ENCODE measurements at regions not wholly inside any gene's neighbourhood (a gene's known extent, or its start where the extent isn't known, plus 50 kb on each side); places are given as distances from the start of the nearest gene placed in this dataset.

- no peaks in the 10 kb centered on the region for H3K36me3 ChIP-seq (ENCODE audit: control insufficient read depth in 4 of 4, insufficient read depth in 3 of 4, low read depth in 1 of 4, low read length in 3 of 4)
- H3K9me3 ChIP-seq (ENCODE audit: control insufficient read depth in 4 of 4, low read length in 3 of 4): no peaks in the 10 kb centered on the region
- WGBS: 82% methylated on average over 1 of the region's 1 CpG
- H3K4me1 ChIP-seq (ENCODE audit: control insufficient read depth in 4 of 4, insufficient read depth in 4 of 4, low read length in 3 of 4): no peaks in the 10 kb centered on the region
- TF ChIP-seq NR2F2 (IDR thresholded peaks at IDR 0.05) (no peak), FOXA1 (IDR thresholded peaks at IDR 0.05) (no peak), HNF4A (conservative IDR thresholded peaks at IDR 0.05) (no peak), FOXA2 (IDR thresholded peaks at IDR 0.05) (no peak), TAF1 (conservative IDR thresholded peaks at IDR 0.05) (no peak), RAD21 (IDR thresholded peaks at IDR 0.05) (no peak)
- TF ChIP-seq, protein P1, sequence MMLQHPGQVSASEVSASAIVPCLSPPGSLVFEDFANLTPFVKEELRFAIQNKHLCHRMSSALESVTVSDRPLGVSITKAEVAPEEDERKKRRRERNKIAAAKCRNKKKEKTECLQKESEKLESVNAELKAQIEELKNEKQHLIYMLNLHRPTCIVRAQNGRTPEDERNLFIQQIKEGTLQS (IDR thresholded peaks at IDR 0.05): no peak
- no peak overlapping the region for H3K9ac ChIP-seq (ENCODE audit: low read depth in 1 of 2, low read length in 2 of 2)
- no peak overlapping the region for H3K27ac ChIP-seq (ENCODE audit: low read depth in 1 of 2, low read length in 2 of 2)
- no peak overlapping the region for H3K4me3 ChIP-seq (ENCODE audit: low read depth in 1 of 3, low read length in 3 of 3)
- no peak for DNase-seq (ENCODE audit: low spot score)
- peaks cover 0 to 8% (median 1%) of the 10 kb centered on the region in 4 donors for H3K27me3 ChIP-seq (ENCODE audit: control insufficient read depth in 4 of 4, insufficient read depth in 4 of 4, low read length in 3 of 4)
These were observed 104.8 kb upstream of the GJB5 start for GRCh38 chr1:34650090-34650489.

DNA sequence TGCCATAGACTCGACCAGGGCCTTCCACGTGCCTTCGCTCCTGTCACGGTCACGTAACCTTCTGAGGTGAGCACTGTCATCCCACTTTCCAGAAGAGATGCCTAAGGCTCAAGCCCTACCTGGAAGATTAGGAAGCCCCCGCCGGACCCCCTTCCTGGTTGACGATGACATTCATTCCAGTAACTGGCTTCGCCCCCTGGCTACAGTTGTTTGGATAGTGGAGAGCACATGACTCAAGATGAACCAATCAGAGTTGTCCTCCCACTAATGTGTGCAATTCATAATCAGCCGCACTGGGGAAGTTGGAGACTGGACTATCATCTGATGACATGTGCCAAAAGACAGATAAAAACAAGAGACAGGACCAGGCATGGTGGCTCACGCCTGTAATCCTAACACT, 104.0 kb upstream of the GJB5 start:
- Histone ChIP-seq H3K9me3 (ENCODE audit: control insufficient read depth in 4 of 4, low read length in 3 of 4) (no peaks in the 10 kb centered on the region), H3K27ac (ENCODE audit: low read depth in 1 of 2, low read length in 2 of 2) (no peak overlapping the region), H3K9ac (ENCODE audit: low read depth in 1 of 2, low read length in 2 of 2) (no peak overlapping the region), H3K27me3 (ENCODE audit: control insufficient read depth in 4 of 4, insufficient read depth in 4 of 4, low read length in 3 of 4) (peaks cover 0 to 7% (median 1%) of the 10 kb centered on the region in 4 donors), H3K4me3 (ENCODE audit: low read depth in 1 of 3, low read length in 3 of 3) (no peak overlapping the region), H3K36me3 (ENCODE audit: control insufficient read depth in 4 of 4, insufficient read depth in 3 of 4, low read depth in 1 of 4, low read length in 3 of 4) (no peaks in the 10 kb centered on the region), H3K4me1 (ENCODE audit: control insufficient read depth in 4 of 4, insufficient read depth in 4 of 4, low read length in 3 of 4) (no peaks in the 10 kb centered on the region)
- no peak for DNase-seq (ENCODE audit: low spot score)
- WGBS: 79% methylated on average over 11 of the region's 11 CpGs
- no peak for TF ChIP-seq GABPA (IDR thresholded peaks at IDR 0.05 in 1 of 2, conservative IDR thresholded peaks at IDR 0.05 in 1 of 2)
- no peak for TF ChIP-seq SP1 (IDR thresholded peaks at IDR 0.05)

- no peaks in the 10 kb centered on the region for H3K36me3 ChIP-seq (ENCODE audit: control insufficient read depth in 4 of 4, insufficient read depth in 3 of 4, low read depth in 1 of 4, low read length in 3 of 4)
- TF ChIP-seq NR2F2 (IDR thresholded peaks at IDR 0.05) (no peak), GABPA (IDR thresholded peaks at IDR 0.05 in 1 of 2, conservative IDR thresholded peaks at IDR 0.05 in 1 of 2) (no peak), YY1 (IDR thresholded peaks at IDR 0.05) (no peak), HNF4G (IDR thresholded peaks at IDR 0.05) (no peak), EGR1 (IDR thresholded peaks at IDR 0.05; ENCODE audit: low read depth in 2 of 2) (no peak), SP1 (IDR thresholded peaks at IDR 0.05) (no peak), REST (IDR thresholded peaks at IDR 0.05) (no peak), FOXA2 (IDR thresholded peaks at IDR 0.05) (no peak), RAD21 (IDR thresholded peaks at IDR 0.05) (no peak), JUND (IDR thresholded peaks at IDR 0.05) (no peak), ZBTB33 (IDR thresholded peaks at IDR 0.05) (no peak)
- no peaks in the 10 kb centered on the region for H3K9me3 ChIP-seq (ENCODE audit: control insufficient read depth in 4 of 4, low read length in 3 of 4)
- no peaks in the 10 kb centered on the region for H3K4me1 ChIP-seq (ENCODE audit: control insufficient read depth in 4 of 4, insufficient read depth in 4 of 4, low read length in 3 of 4)
- peaks cover 0 to 4% (median 1%) of the 10 kb centered on the region in 4 donors for H3K27me3 ChIP-seq (ENCODE audit: control insufficient read depth in 4 of 4, insufficient read depth in 4 of 4, low read length in 3 of 4)
- WGBS: 64% methylated on average over 7 of the region's 7 CpGs
- DNase-seq (ENCODE audit: low spot score): no peak
- no peak overlapping the region for H3K27ac ChIP-seq (ENCODE audit: low read depth in 1 of 2, low read length in 2 of 2)
- no peak overlapping the region for H3K4me3 ChIP-seq (ENCODE audit: low read depth in 1 of 3, low read length in 3 of 3)
- no peak overlapping the region for H3K9ac ChIP-seq (ENCODE audit: low read depth in 1 of 2, low read length in 2 of 2)
These were observed 101.7 kb upstream of the GJB5 start for GRCh38 chr1:34653110-34653509.

Measured in liver (tissue), 7 donors.